ENCODE measurements at regions not wholly inside any gene's neighbourhood (a gene's known extent, or its start where the extent isn't known, plus 50 kb on each side); places are given as distances from the start of the nearest gene placed in this dataset.
"Not testable (repeated sequence)": the region's sequence is repeated elsewhere in the genome, so short reads cannot be mapped to it uniquely, and the experiment has no call there.

DNA sequence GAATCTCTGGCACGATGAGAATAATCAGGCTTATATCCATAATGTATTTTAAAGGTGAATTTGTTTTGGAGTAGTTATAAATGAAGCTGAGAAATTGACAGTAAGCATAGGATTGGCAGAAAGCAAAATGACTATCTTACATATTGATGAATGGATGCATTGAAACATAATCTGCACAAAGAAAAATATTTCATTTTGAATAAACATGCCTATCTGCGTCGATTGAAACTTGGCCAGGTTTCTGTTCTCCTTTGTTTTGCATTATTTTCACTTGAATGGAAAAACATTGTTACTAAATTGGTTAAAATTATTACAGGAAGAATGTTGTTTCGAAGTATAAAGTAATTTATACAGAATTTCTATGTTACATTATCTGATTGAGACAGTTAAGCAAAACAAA is 128.2 kb downstream of the USP22 start:
- Histone ChIP-seq H3K4me3 (ENCODE audit: low read depth, low read length) (no peak overlapping the region), H3K36me3 (ENCODE audit: control insufficient read depth, insufficient read depth, low read length) (no peaks in the 10 kb centered on the region), H3K27ac (ENCODE audit: low read depth, low read length) (no peak overlapping the region), H3K27me3 (ENCODE audit: control insufficient read depth, insufficient read depth, low read length) (no peaks in the 10 kb centered on the region), H3K4me1 (ENCODE audit: control insufficient read depth, insufficient read depth, low read length) (no peaks in the 10 kb centered on the region), H3K9me3 (ENCODE audit: control insufficient read depth, insufficient read depth, low read length) (no peaks in the 10 kb centered on the region)
- no CpG with 5 or more reads among the region's 4 CpGs for WGBS (ENCODE audit: insufficient coverage)
- no peak for DNase-seq (ENCODE audit: low read depth in 4 of 6, low spot score in 6 of 6)

DNA sequence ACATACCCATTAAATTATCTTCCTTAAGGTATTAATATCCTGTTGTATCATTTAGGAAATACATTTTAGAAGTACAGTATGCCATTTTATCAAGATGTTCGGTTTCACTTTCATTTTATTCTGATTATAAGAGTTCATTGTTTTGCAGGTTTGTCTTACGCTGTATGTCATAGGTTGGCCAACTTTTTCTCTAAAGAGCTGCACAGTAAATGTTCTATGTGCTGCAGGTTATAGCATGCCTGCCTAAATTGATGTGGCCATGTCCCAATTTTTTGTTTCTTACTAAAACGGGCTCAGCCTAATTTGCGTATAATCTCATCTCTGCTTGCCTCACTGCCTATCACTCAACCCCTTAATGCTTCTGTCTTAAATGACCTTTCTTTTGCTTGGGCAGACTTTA is 126.4 kb downstream of the USP22 start:
- H3K9me3 ChIP-seq (ENCODE audit: control insufficient read depth, insufficient read depth, low read length): no peaks in the 10 kb centered on the region
- WGBS (ENCODE audit: insufficient coverage): 79% methylated on average over 2 of the region's 4 CpGs

DNA sequence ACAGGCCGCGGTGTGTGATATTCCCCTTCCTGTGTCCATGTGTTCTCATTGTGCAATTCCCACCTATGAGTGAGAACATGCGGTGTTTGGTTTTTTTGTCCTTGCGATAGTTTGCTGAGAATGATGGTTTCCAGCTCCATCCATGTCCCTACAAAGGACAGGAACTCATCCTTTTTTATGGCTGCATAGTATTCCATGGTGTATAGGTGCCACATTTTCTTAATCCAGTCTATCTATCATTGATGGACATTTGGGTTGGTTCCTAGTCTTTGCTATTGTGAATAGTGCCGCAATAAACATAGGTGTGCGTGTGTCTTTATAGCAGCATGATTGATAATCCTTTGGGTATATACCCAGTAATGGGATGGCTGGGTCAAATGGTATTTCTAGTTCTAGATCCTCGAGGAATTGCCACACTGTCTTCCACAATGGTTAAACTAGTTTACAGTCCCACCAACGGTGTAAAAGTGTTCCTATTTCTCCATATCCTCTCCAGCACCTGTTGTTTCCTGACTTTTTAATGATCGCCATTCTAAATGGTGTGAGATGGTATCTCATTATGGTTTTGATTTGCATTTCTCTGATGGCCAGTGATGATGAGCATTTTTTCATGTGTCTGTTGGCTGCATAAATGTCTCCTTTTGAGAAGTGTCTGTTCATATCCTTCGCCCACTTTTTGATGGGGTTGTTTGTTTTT is 125.1 kb downstream of the USP22 start:
- not testable (repeated sequence) for H3K4me3 ChIP-seq (ENCODE audit: low read depth, low read length); H3K4me1 ChIP-seq (ENCODE audit: control insufficient read depth, insufficient read depth, low read length); H3K27ac ChIP-seq (ENCODE audit: low read depth, low read length); H3K9me3 ChIP-seq (ENCODE audit: control insufficient read depth, insufficient read depth, low read length); H3K27me3 ChIP-seq (ENCODE audit: control insufficient read depth, insufficient read depth, low read length); H3K36me3 ChIP-seq (ENCODE audit: control insufficient read depth, insufficient read depth, low read length); DNase-seq (ENCODE audit: low read depth in 4 of 6, low spot score in 6 of 6)
- WGBS (ENCODE audit: insufficient coverage): no CpG with 5 or more reads among the region's 10 CpGs

More for the DNA sequence above, 126.4 kb downstream of the USP22 start:
- no peak for DNase-seq (ENCODE audit: low read depth in 4 of 6, low spot score in 6 of 6)
- Histone ChIP-seq H3K27ac (ENCODE audit: low read depth, low read length) (no peak overlapping the region), H3K36me3 (ENCODE audit: control insufficient read depth, insufficient read depth, low read length) (no peaks in the 10 kb centered on the region), H3K4me3 (ENCODE audit: low read depth, low read length) (no peak overlapping the region), H3K27me3 (ENCODE audit: control insufficient read depth, insufficient read depth, low read length) (no peaks in the 10 kb centered on the region), H3K4me1 (ENCODE audit: control insufficient read depth, insufficient read depth, low read length) (no peaks in the 10 kb centered on the region)

DNA sequence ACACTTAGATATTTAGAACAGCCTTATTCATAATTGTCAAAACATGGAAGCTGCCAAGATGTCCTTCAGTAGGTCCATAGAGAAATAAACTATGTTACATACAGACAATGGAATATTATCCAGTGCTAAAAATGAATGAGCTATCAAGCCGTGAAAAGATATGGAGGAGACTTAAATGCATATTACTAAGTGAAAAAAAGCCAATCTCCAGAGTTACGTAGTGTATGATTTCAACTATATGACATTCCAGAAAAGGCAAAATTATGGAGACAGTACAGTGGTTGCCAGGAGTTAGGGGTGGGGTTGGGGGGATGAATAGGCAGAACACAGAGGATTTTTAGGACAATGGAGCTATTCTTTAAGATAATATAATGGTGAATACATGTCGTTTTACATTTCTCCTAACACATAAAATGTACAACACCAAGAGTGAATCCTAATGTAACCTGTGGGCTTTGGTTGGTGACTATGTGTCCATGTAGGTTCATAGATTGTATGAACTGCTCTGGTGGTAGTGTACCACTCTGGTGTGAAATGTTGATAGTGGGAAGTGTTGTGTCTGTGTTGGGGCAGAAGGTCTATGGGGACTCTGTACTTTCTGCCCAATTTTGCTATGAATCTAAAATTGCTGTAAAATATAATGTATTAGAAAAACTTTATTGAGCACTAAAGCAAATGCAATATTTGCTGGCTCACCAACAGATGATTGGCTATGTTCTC is 122.6 kb downstream of the USP22 start:
- Histone ChIP-seq H3K9me3 (ENCODE audit: control insufficient read depth, insufficient read depth, low read length) (no peaks in the 10 kb centered on the region), H3K4me3 (ENCODE audit: low read depth, low read length) (no peak overlapping the region), H3K27me3 (ENCODE audit: control insufficient read depth, insufficient read depth, low read length) (no peaks in the 10 kb centered on the region), H3K4me1 (ENCODE audit: control insufficient read depth, insufficient read depth, low read length) (no peaks in the 10 kb centered on the region), H3K36me3 (ENCODE audit: control insufficient read depth, insufficient read depth, low read length) (no peaks in the 10 kb centered on the region), H3K27ac (ENCODE audit: low read depth, low read length) (no peak overlapping the region)
- no CpG with 5 or more reads among the region's 3 CpGs for WGBS (ENCODE audit: insufficient coverage)
- DNase-seq (ENCODE audit: low read depth in 4 of 6, low spot score in 6 of 6): no peak

DNA sequence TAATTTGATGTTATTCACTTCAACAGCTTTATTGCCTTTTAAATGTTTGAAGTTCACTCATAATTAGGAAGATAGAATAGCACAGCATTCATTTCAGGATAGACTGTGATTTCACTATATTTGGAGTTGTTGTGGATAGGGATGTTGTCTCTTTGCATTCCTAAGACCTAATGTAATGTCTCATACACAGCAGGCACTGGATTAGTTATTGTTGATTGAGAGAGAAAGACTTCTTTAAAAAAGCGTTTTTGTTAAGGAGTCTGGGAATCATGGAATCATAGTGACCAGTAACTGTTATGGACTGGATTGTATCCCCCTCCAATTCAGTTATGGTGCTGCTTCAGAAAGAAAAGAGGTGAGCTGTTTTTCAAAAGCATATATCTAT is 122.0 kb downstream of the USP22 start:
- H3K36me3 ChIP-seq (ENCODE audit: control insufficient read depth, insufficient read depth, low read length): no peaks in the 10 kb centered on the region
- WGBS (ENCODE audit: insufficient coverage): no CpG with 5 or more reads among the region's 1 CpG
- no peaks in the 10 kb centered on the region for H3K9me3 ChIP-seq (ENCODE audit: control insufficient read depth, insufficient read depth, low read length)
- no peaks in the 10 kb centered on the region for H3K27me3 ChIP-seq (ENCODE audit: control insufficient read depth, insufficient read depth, low read length)
- DNase-seq (ENCODE audit: low read depth in 4 of 6, low spot score in 6 of 6): peak in 1 of 6 donors; percentile 27
- H3K4me1 ChIP-seq (ENCODE audit: control insufficient read depth, insufficient read depth, low read length): no peaks in the 10 kb centered on the region
- H3K27ac ChIP-seq (ENCODE audit: low read depth, low read length): no peak overlapping the region
- H3K4me3 ChIP-seq (ENCODE audit: low read depth, low read length): no peak overlapping the region

DNA sequence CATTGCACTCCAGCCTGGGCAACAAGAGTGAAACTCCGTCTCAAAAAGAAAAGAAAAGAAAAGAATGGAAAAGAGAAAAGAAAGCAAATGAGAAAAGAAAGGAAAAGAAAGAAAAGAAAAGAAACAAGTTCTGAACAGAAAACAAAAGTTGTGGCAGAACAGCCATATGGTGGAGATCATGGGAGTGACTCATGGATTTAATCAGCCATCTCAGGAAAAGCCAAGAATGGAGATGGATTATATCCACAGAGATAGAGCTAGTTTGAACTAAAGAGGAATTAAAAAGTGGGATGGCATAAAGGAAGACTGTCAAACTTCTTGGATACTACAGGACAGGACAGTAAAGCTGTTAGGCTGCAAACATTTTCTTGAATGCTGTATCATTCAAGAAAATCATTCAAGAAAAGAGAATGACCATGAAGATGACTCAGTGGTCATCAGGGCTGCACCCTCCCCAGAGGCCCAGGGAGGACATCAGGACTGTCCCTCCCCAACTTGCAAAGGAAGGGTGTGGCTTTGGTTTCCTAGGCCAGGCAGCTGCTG is 120.6 kb downstream of the USP22 start:
- Histone ChIP-seq H3K36me3 (ENCODE audit: control insufficient read depth, insufficient read depth, low read length) (no peaks in the 10 kb centered on the region), H3K9me3 (ENCODE audit: control insufficient read depth, insufficient read depth, low read length) (no peaks in the 10 kb centered on the region), H3K27me3 (ENCODE audit: control insufficient read depth, insufficient read depth, low read length) (no peaks in the 10 kb centered on the region), H3K4me1 (ENCODE audit: control insufficient read depth, insufficient read depth, low read length) (no peaks in the 10 kb centered on the region), H3K27ac (ENCODE audit: low read depth, low read length) (no peak overlapping the region), H3K4me3 (ENCODE audit: low read depth, low read length) (no peak overlapping the region)
- DNase-seq (ENCODE audit: low read depth in 4 of 6, low spot score in 6 of 6): no peak
- WGBS (ENCODE audit: insufficient coverage): 100% methylated on average over 1 of the region's 1 CpG

DNA sequence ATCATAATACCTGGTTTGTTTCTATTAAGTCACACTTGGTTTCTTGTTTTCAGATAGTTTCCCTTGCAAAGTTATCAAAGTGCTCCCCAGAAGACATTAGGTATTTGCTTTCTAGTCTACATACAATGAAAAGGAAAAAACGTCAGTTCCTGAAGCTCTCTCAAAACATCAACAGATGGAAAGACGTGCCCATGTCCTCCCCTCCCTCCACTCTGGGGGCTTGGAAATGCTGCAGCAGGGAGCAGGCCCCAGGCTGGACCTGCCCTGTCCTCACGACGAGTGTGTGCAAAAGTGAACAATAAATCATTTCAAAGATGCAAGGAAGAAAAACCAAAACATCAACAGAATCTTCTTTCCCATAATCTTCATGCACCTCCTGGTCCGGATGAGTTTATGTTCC is 118.5 kb downstream of the USP22 start:
- Histone ChIP-seq H3K27ac (ENCODE audit: low read depth, low read length) (no peak overlapping the region), H3K4me3 (ENCODE audit: low read depth, low read length) (no peak overlapping the region), H3K36me3 (ENCODE audit: control insufficient read depth, insufficient read depth, low read length) (no peaks in the 10 kb centered on the region), H3K9me3 (ENCODE audit: control insufficient read depth, insufficient read depth, low read length) (no peaks in the 10 kb centered on the region), H3K27me3 (ENCODE audit: control insufficient read depth, insufficient read depth, low read length) (no peaks in the 10 kb centered on the region), H3K4me1 (ENCODE audit: control insufficient read depth, insufficient read depth, low read length) (no peaks in the 10 kb centered on the region)
- no peak for DNase-seq (ENCODE audit: low read depth in 4 of 6, low spot score in 6 of 6)
- WGBS (ENCODE audit: insufficient coverage): no CpG with 5 or more reads among the region's 5 CpGs

DNA sequence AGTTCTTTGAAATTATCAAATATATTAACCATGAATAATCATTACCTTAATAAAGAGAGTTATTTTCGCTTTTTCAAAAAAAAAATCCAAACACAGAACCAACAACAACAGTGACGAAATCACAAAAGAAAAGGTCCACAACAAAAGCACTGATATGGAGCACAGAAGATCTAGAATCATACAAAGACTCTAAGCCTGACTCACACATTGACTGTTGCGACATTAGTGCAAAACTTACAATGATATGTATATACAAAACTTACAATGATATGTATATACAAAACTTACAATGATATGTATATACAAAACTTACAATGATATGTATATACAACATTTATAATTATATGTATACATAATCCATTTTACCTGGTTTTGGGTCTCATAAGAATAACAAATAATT is 117.7 kb downstream of the USP22 start:
- WGBS (ENCODE audit: insufficient coverage): no CpG with 5 or more reads among the region's 3 CpGs

DNA sequence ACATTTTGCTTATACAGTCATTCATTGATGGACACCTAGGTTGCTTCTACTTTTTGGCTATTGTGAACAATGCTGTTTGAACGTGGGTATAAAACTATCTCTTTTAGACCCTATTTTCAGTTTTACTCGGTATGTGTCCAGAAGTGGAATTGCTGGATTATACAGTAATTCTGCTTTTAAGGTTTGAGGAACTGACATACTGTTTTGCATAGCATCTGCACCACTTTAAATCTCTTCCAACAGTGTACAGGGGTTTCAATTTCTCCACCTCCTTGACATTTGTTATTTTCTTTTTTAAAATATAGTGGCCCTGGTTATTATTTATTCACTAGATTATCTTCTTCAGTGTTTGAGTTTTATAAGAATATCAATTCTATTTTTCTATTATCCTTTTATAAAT is 116.9 kb downstream of the USP22 start:
- no peak overlapping the region for H3K4me3 ChIP-seq (ENCODE audit: low read depth, low read length)
- H3K27me3 ChIP-seq (ENCODE audit: control insufficient read depth, insufficient read depth, low read length): no peaks in the 10 kb centered on the region
- WGBS (ENCODE audit: insufficient coverage): no CpG with 5 or more reads among the region's 2 CpGs
- no peak for DNase-seq (ENCODE audit: low read depth in 4 of 6, low spot score in 6 of 6)
- no peak overlapping the region for H3K27ac ChIP-seq (ENCODE audit: low read depth, low read length)
- H3K36me3 ChIP-seq (ENCODE audit: control insufficient read depth, insufficient read depth, low read length): no peaks in the 10 kb centered on the region
- H3K9me3 ChIP-seq (ENCODE audit: control insufficient read depth, insufficient read depth, low read length): no peaks in the 10 kb centered on the region
- no peaks in the 10 kb centered on the region for H3K4me1 ChIP-seq (ENCODE audit: control insufficient read depth, insufficient read depth, low read length)

More for the DNA sequence above, 117.7 kb downstream of the USP22 start:
- no peaks in the 10 kb centered on the region for H3K4me1 ChIP-seq (ENCODE audit: control insufficient read depth, insufficient read depth, low read length)
- DNase-seq (ENCODE audit: low read depth in 4 of 6, low spot score in 6 of 6): no peak
- H3K9me3 ChIP-seq (ENCODE audit: control insufficient read depth, insufficient read depth, low read length): no peaks in the 10 kb centered on the region
- H3K27me3 ChIP-seq (ENCODE audit: control insufficient read depth, insufficient read depth, low read length): no peaks in the 10 kb centered on the region
- H3K36me3 ChIP-seq (ENCODE audit: control insufficient read depth, insufficient read depth, low read length): no peaks in the 10 kb centered on the region
- H3K4me3 ChIP-seq (ENCODE audit: low read depth, low read length): no peak overlapping the region
- H3K27ac ChIP-seq (ENCODE audit: low read depth, low read length): no peak overlapping the region

DNA sequence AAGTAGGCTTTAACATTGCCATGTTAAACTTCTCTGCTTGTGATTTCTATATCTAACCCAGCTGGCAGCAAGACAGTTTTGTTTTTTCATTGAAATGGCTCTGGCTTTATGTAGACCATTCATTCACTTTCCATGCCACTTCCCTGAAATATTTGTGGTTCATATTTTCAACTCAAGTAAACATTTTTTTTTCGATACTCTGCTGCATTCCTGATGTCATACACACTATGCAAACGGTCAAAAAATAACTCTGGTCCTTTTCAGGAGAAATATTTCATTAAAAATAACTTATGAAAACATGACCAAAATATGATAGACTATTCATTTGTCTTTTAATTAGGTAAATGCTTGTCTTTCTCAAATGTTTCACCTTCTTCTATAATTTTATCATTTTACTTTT is 116.3 kb downstream of the USP22 start:
- Histone ChIP-seq H3K27me3 (ENCODE audit: control insufficient read depth, insufficient read depth, low read length) (no peaks in the 10 kb centered on the region), H3K27ac (ENCODE audit: low read depth, low read length) (no peak overlapping the region), H3K4me1 (ENCODE audit: control insufficient read depth, insufficient read depth, low read length) (no peaks in the 10 kb centered on the region), H3K9me3 (ENCODE audit: control insufficient read depth, insufficient read depth, low read length) (no peaks in the 10 kb centered on the region), H3K36me3 (ENCODE audit: control insufficient read depth, insufficient read depth, low read length) (no peaks in the 10 kb centered on the region), H3K4me3 (ENCODE audit: low read depth, low read length) (no peak overlapping the region)
- no CpG with 5 or more reads among the region's 2 CpGs for WGBS (ENCODE audit: insufficient coverage)
- no peak for DNase-seq (ENCODE audit: low read depth in 4 of 6, low spot score in 6 of 6)
